ENCODE measurements at regions not wholly inside any gene's neighbourhood (a gene's known extent, or its start where the extent isn't known, plus 50 kb on each side); places are given as distances from the start of the nearest gene placed in this dataset.
"Not testable (repeated sequence)": the region's sequence is repeated elsewhere in the genome, so short reads cannot be mapped to it uniquely, and the experiment has no call there.

GRCh38 chr1:69070660-69071373 lies 496.9 kb upstream of the LRRC7 start:
- no peak for DNase-seq (ENCODE audit: insufficient read length)
- no peak for FAIRE-seq
- no peak for TF ChIP-seq POLR2A (IDR thresholded peaks at IDR 0.05; ENCODE audit: low read depth, low read length)
- TF ChIP-seq TAF1 (IDR thresholded peaks at IDR 0.05; ENCODE audit: borderline replicate concordance, low read depth, low read length): no peak
- no peak for TF ChIP-seq POLR2AphosphoS5 (IDR thresholded peaks at IDR 0.05; ENCODE audit: low read depth, low read length)

GRCh38 chr1:69073176-69073575 lies 494.5 kb upstream of the LRRC7 start:
- no peak for FAIRE-seq

DNA sequence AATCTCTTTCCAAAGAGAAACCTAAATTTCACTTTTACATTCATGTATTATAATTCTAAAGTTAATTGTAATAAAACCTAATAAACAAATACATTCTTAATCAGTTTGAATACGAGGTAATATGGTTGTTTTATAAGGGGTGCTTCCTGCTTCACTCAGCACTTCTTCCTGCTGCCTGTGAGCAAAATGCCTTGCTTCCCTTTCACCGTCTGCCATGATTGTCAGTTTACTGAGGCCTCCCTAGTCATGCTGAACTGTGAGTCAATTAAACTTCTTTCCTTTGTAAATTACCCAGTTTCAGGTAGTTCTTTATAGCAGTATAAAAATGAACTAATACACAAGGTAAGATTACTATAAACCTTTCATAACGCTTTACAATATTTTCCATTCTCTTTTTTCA lies 491.1 kb upstream of the LRRC7 start:
- no peak for FAIRE-seq
- DNase-seq (ENCODE audit: insufficient read length): no peak
- TF ChIP-seq POLR2AphosphoS5 (IDR thresholded peaks at IDR 0.05; ENCODE audit: low read depth, low read length): no peak
- no peak for TF ChIP-seq TAF1 (IDR thresholded peaks at IDR 0.05; ENCODE audit: borderline replicate concordance, low read depth, low read length)
- no peak for TF ChIP-seq POLR2A (IDR thresholded peaks at IDR 0.05; ENCODE audit: low read depth, low read length)

More at GRCh38 chr1:69073176-69073575, 494.5 kb upstream of the LRRC7 start:
- DNase-seq (ENCODE audit: insufficient read length): no peak
- TF ChIP-seq POLR2AphosphoS5 (IDR thresholded peaks at IDR 0.05; ENCODE audit: low read depth, low read length) (no peak), TAF1 (IDR thresholded peaks at IDR 0.05; ENCODE audit: borderline replicate concordance, low read depth, low read length) (no peak), POLR2A (IDR thresholded peaks at IDR 0.05; ENCODE audit: low read depth, low read length) (no peak)

DNA sequence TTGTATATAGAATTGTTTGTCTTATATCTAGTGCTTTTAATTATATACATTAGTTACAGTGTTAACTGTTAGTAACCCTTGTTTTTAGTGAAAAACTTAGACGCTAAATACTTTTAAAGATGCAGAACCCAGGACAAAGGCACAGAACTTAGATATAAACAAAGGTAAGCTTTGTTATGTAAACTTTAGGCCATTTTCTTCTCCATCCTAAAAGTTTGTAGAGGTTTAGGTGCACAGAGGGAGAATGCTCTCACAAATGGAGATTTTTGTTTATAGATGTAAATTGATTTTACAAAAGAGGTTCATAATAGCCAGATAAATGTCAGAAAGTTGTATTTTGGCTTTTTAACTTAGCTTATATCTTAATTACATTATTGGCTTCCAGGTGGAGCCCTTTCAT lies 490.5 kb upstream of the LRRC7 start:
- DNase-seq (ENCODE audit: insufficient read length) (no peak), FAIRE-seq (no peak)
- TF ChIP-seq POLR2AphosphoS5 (IDR thresholded peaks at IDR 0.05; ENCODE audit: low read depth, low read length): no peak
- no peak for TF ChIP-seq TAF1 (IDR thresholded peaks at IDR 0.05; ENCODE audit: borderline replicate concordance, low read depth, low read length)
- TF ChIP-seq POLR2A (IDR thresholded peaks at IDR 0.05; ENCODE audit: low read depth, low read length): no peak

- TF ChIP-seq TAF1 (IDR thresholded peaks at IDR 0.05; ENCODE audit: borderline replicate concordance, low read depth, low read length): no peak
- TF ChIP-seq POLR2AphosphoS5 (IDR thresholded peaks at IDR 0.05; ENCODE audit: low read depth, low read length): no peak
- no peak for TF ChIP-seq POLR2A (IDR thresholded peaks at IDR 0.05; ENCODE audit: low read depth, low read length)
- DNase-seq (ENCODE audit: insufficient read length) (no peak), FAIRE-seq (no peak)
Observed at GRCh38 chr1:69077633-69078032, 490.1 kb upstream of the LRRC7 start.

DNA sequence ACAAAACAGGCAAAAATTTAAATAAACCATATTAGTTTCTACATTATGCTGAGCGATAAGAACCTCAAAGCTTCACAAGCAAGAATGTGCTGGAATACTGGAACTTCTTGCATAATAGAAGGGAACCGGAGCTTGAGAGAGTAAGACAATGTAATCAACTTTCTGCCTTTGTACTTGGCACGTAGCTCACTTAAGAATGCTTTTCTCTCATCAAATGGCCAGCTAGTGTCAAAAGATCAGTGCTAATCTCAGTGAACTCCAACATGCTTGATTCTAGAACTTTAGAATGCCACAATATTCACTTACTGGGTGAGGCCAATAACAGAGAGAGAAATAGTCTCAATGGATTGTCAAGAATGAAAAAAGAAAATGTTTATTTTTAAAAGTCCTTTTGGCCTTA lies 486.1 kb upstream of the LRRC7 start:
- no peak for DNase-seq (ENCODE audit: insufficient read length)
- FAIRE-seq: no peak
- TF ChIP-seq POLR2A (IDR thresholded peaks at IDR 0.05; ENCODE audit: low read depth, low read length): no peak
- TF ChIP-seq TAF1 (IDR thresholded peaks at IDR 0.05; ENCODE audit: borderline replicate concordance, low read depth, low read length): no peak
- TF ChIP-seq POLR2AphosphoS5 (IDR thresholded peaks at IDR 0.05; ENCODE audit: low read depth, low read length): no peak

DNA sequence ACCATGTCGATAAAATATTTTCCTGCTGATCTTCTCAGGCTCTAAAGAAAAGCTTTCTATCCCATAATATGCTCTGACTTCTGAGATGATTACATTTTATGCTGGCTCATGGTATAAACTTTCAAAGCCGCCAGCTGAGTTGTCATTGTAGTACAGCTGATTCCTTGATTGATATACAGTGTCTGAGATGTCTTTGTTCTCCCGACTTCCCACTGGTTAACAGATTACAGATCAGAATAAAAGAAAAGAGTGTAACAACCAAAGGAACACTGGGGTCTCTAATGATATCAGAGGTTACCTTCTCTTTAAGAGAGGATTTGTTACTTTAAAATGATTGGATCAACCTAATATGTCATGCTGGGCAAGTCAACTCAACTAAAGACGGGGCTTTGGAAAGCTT lies 485.4 kb upstream of the LRRC7 start:
- FAIRE-seq (no peak), DNase-seq (ENCODE audit: insufficient read length) (no peak)
- TF ChIP-seq POLR2A (IDR thresholded peaks at IDR 0.05; ENCODE audit: low read depth, low read length) (no peak), POLR2AphosphoS5 (IDR thresholded peaks at IDR 0.05; ENCODE audit: low read depth, low read length) (no peak), TAF1 (IDR thresholded peaks at IDR 0.05; ENCODE audit: borderline replicate concordance, low read depth, low read length) (no peak)

DNA sequence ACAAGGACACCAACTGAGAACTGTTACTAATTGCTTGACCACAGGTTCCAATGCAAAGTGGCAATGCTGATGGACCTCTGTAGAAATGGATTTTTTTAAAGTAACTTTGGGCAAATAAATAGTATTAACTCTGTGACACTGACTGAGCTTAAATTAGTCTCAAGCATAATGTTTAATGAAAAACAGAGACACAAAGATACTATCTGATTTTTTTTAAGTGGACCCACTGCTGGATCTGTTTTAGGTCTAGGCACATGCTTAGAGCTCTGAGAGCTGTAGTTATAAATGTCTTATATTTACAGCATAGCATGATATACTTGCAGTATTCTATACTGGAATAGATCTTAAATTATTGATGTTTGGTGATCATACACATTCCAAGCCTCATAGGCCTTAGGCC lies 481.6 kb upstream of the LRRC7 start:
- FAIRE-seq (no peak), DNase-seq (ENCODE audit: insufficient read length) (no peak)
- TF ChIP-seq TAF1 (IDR thresholded peaks at IDR 0.05; ENCODE audit: borderline replicate concordance, low read depth, low read length) (no peak), POLR2AphosphoS5 (IDR thresholded peaks at IDR 0.05; ENCODE audit: low read depth, low read length) (no peak), POLR2A (IDR thresholded peaks at IDR 0.05; ENCODE audit: low read depth, low read length) (no peak)

DNA sequence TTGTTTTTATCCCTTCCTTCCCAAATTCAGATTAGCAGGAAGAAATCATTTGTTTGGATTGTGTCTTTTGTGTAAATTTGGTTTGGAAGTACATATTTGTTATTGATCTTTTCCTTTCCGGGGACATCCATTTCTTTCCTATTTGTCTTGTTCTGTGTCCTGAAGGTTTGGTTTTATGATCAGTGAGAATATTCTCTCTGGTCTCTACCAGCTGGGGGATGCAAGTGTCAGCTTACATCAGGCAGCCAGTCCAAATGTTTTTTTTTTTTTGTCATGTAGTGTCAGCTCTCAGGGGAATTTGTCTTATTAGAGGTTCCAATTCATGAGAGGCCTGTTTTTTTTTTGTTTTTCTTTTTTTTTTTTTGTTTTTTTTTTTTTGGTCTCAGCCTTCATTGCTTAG lies 479.2 kb upstream of the LRRC7 start:
- FAIRE-seq (no peak), DNase-seq (ENCODE audit: insufficient read length) (no peak)
- no peak for TF ChIP-seq TAF1 (IDR thresholded peaks at IDR 0.05; ENCODE audit: borderline replicate concordance, low read depth, low read length)
- TF ChIP-seq POLR2A (IDR thresholded peaks at IDR 0.05; ENCODE audit: low read depth, low read length): no peak
- no peak for TF ChIP-seq POLR2AphosphoS5 (IDR thresholded peaks at IDR 0.05; ENCODE audit: low read depth, low read length)

- FAIRE-seq (no peak), DNase-seq (ENCODE audit: insufficient read length) (no peak)
- TF ChIP-seq POLR2A (IDR thresholded peaks at IDR 0.05; ENCODE audit: low read depth, low read length) (no peak), TAF1 (IDR thresholded peaks at IDR 0.05; ENCODE audit: borderline replicate concordance, low read depth, low read length) (no peak), POLR2AphosphoS5 (IDR thresholded peaks at IDR 0.05; ENCODE audit: low read depth, low read length) (no peak)
Observed at GRCh38 chr1:69090170-69090569, 477.6 kb upstream of the LRRC7 start.

DNA sequence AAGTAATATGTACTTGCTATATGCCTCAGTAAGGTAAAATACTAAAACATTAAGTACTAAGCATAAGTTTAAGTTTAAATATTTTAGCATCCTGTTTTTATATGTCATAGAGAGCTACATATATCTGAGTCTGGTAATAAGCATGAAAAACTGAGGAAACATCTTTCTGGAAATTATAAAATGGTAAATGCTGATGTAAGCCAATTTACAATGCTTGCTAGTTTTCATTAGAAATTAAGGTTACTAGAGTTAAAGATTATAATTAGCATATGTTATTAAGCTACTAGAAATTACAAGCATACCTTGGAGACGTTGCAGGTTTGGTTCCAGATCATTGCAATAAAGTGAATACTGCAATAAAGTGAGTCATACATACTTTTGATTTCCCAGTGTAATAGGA lies 477.0 kb upstream of the LRRC7 start:
- TF ChIP-seq TAF1 (IDR thresholded peaks at IDR 0.05; ENCODE audit: borderline replicate concordance, low read depth, low read length): no peak
- TF ChIP-seq POLR2A (IDR thresholded peaks at IDR 0.05; ENCODE audit: low read depth, low read length): no peak
- no peak for TF ChIP-seq POLR2AphosphoS5 (IDR thresholded peaks at IDR 0.05; ENCODE audit: low read depth, low read length)
- no peak for FAIRE-seq
- DNase-seq (ENCODE audit: insufficient read length): no peak

DNA sequence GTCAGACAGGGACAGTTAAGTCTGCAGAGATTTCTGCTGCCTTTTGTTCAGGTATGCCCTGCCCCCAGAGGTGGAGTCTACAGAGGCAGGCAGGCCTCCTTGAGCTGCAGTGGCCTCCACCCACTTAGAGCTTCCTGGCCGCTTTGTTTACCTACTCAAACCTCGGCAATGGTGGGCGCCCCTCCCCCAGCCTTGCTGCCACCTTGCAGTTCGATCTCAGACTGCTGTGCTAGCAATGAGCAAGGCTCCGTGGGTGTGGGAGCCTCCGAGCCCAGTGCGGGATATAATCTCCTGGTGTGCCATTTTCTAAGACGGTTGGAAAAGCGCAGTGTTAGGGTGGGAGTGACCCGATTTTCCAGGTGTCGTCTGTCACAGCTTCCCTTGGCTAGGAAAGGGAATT lies 465.7 kb upstream of the LRRC7 start:
- not testable (repeated sequence) for FAIRE-seq; DNase-seq (ENCODE audit: insufficient read length)

GRCh38 chr1:69103213-69103612 lies 464.5 kb upstream of the LRRC7 start:
- no peak for TF ChIP-seq TAF1 (IDR thresholded peaks at IDR 0.05; ENCODE audit: borderline replicate concordance, low read depth, low read length)
- FAIRE-seq (no peak), DNase-seq (ENCODE audit: insufficient read length) (no peak)

All from GM12892 (cell line).